HG03354 (cell line): ENCODE measurements at regions not wholly inside any gene's neighbourhood (a gene's known extent, or its start where the extent isn't known, plus 50 kb on each side); places are given as distances from the start of the nearest gene placed in this dataset.
"Not testable (repeated sequence)": the region's sequence is repeated elsewhere in the genome, so short reads cannot be mapped to it uniquely, and the experiment has no call there.

Experiments used
- ATAC-seq: cut with Tn5 transposase; IDR thresholded peaks from one replicate; pipeline ENCODE4 v1.9.1; 2021; ENCODE audit warnings: mild to moderate bottlenecking; ENCODE audit not compliant: unreplicated experiment, poor library complexity, severe bottlenecking

- ATAC-seq = no peak
These were observed 232.5 kb upstream of the SERP2 start for GRCh38 chr13:44140888-44141724.

DNA sequence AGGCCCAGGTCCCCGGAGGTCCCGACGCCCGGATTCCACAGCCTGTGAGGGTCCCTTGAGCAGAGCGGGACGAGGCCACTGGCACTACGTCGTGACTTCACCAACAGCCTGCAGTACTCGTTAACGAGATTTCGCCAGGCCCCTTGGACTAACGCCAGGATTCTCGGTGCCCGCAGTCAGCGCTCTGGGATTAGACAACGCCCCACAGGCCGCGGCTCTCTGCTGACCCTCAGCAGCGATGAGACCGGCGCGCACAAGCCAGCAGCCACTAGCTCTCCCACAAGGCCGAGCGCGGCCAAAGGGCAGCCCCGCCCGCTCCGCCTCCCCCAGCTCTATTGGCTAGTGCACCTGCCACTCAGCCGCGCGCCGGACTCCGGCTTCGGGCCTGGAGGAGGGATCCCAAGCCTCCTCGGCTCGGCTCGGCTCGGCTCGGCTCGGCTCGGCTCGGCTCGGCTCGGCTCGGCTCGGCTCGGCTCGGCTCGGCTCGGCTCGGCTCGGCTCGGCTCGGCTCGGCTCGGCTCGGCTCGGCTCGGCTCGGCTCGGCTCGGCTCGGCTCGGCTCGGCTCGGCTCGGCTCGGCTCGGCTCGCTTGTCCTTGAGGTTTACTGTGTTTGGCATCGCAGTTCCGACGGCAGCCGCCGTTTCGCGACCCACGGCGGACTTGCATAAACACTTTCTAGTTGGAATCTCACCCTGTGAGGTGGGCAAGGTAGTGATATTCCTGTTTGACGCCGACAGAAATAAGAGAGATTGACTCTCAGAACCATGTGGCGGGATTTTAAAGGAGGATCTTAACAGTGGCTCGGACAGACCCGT is 231.7 kb upstream of the SERP2 start:
- ATAC-seq = peak; percentile 100

- ATAC-seq = no peak
These were observed 231.1 kb upstream of the SERP2 start for GRCh38 chr13:44142540-44142867.

DNA sequence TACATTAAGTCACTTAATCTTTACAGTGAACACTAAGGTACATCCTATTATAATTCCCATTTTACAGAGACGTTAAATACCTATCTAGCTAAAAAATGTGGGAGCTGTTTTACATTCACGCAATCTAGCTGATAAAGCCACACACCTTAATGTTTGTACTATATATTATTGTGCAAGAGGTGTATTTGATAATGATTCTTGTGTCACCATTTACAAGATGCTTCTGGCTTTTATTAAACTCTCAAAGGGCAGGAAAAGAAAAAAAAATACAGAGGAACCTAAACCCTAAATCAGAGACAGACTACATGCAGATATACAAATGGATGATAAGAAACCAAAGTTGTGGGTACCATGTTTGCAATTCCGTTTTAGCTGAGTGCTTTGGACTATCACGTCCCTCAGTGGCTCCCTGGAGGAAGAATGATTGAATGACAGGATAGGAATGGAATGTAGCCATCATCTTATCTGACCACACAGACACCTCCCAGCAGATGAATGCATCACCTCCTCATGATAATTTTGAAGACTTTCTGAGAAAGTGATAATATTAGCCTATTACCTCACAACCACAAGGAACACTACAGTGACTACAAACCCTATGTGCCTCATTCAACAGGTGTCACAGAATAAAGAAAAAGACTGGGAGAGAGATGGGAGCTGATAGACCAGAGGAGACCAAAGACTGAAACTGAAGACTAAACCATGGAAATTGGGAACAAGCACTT is 230.5 kb upstream of the SERP2 start:
- ATAC-seq = no peak

DNA sequence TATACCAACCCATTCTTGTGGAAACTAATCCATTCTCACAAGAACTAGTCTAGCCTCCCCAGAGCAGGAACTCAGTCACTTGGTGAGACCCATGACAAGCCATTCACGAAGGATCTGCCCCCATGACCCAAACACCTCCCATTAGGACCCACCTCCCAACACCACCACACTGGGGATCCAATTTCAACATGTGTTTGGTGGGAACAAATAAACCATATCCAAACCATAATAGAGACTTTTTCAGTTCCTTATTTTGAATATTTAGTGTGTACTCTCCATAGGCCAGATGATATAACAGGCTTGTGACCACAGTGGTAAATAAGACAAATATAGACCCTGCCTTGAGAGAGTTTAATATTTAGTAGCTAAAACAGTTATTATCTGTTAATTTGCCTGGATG is 227.5 kb upstream of the SERP2 start:
- ATAC-seq = no peak

DNA sequence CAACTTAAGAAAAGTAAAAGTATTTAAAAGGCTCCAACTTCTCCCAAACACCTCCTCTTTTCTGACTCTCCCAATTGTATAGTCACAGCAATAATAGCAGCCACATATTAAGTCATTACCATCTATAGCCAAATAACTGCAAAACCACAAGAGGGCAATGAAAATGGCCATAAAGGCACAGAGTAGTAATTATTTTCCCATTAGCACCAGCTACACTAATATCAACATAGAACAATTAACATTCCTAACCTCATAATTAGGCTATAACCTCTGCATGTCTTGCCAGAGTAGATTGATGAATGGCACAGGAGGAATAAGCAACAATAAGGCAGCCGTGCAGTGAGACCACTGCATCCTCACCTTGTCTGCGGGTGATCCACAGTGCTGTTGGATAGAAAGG is 226.4 kb upstream of the SERP2 start:
- ATAC-seq = no peak

DNA sequence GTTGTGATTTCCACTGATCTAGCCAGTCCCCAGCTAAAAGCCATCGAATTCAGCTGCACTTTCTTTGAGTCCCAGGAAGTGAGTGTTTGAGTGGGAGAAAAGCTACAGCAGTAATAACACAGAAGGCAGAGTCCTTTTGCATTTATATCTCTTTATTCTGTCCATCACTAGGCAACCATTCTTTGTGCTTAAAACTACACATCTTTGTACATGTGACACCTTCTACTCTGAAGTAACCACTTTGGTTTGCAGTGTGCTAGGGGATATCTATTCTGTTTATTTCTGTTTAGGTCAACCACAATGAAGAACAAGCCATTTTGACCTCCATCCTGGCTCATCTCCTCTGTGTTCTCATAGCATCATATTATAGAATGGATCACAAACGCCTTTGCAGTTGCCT is 226.0 kb upstream of the SERP2 start:
- no peak for ATAC-seq

- no peak for ATAC-seq
These were observed 225.3 kb upstream of the SERP2 start for GRCh38 chr13:44148159-44148914.

GRCh38 chr13:44149231-44149630 is 224.4 kb upstream of the SERP2 start:
- not testable (repeated sequence) for ATAC-seq

DNA sequence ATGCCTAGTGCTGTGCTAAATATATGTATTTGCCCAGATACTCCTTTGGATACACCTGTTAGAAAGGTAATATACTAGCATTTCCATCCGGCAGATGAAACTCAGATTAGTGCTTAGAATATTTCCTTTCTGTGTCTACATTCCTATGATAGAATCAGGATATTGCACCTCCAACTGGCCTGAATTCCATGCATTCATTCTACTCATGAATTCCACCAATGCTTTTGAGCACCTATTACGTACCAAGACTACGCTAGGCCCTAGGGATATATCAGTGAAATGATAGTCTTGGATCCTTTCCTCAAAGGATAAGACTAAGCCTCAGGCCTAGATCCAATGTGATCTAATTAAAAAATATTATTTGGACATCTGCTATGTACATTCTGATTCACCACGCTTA is 223.8 kb upstream of the SERP2 start:
- ATAC-seq = no peak

DNA sequence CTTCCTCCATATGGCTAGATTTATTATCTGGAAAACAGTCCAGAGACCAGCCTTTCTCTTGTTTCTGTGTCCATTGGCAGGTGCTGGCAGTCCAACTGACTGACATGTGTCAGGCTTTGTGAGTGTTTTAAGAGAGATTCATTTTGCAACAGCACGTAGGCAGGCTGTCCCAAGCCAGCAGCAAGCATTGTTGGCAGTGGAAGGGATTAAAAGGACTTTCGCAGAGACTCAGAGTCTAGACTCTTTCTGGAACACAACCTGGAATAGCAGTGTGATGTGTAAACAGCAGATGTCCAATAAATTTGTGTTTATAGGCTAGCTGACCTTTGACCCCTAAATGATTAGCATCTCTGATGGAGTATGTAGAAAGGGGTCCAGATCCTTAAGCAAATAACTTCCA is 222.2 kb upstream of the SERP2 start:
- ATAC-seq = no peak

GRCh38 chr13:44153496-44153895 is 220.1 kb upstream of the SERP2 start:
- ATAC-seq = no peak

GRCh38 chr13:44155422-44156293 is 218.0 kb upstream of the SERP2 start:
- ATAC-seq = no peak

DNA sequence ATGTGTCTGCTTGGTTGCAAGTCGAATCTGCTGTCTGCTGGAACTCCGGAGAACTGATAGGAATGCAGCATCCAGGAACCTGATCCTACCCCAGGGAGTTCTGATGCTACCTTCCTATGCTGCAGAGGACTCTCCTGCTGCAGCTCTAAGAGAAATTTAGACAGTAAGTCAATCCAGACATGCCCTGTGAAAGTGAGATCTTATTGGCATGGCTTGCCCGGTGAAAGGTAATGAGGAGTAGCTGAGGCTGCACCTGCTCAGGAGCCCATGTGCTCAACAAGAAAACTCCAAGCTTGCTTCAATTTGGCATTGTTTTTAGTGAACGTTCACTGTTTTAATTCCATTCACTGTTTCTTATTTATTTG is 217.3 kb upstream of the SERP2 start:
- ATAC-seq = no peak

- no peak for ATAC-seq
These were observed 216.0 kb upstream of the SERP2 start for GRCh38 chr13:44157606-44158005.

DNA sequence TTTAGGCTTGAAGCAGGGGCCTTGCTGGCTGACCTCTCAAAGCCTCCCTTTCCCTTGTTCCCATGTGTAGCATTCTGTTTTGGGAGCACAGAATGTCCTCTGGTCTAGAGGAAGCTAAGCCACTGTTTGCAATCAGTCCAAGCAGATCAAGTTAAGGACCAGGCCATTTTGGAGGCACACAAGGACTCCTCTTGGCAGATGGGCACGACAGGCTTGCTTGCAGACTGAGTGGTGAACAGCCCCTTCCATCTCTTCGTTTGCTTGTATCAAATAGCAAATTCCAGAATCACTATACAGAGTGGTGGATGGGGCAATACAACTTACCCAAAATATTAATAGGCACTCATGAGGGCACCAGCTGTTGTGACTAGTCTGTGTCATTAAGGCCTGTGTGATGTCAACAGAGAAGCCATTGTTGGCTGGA is 215.5 kb upstream of the SERP2 start:
- no peak for ATAC-seq

GRCh38 chr13:44158881-44159632 is 214.6 kb upstream of the SERP2 start:
- ATAC-seq = no peak

DNA sequence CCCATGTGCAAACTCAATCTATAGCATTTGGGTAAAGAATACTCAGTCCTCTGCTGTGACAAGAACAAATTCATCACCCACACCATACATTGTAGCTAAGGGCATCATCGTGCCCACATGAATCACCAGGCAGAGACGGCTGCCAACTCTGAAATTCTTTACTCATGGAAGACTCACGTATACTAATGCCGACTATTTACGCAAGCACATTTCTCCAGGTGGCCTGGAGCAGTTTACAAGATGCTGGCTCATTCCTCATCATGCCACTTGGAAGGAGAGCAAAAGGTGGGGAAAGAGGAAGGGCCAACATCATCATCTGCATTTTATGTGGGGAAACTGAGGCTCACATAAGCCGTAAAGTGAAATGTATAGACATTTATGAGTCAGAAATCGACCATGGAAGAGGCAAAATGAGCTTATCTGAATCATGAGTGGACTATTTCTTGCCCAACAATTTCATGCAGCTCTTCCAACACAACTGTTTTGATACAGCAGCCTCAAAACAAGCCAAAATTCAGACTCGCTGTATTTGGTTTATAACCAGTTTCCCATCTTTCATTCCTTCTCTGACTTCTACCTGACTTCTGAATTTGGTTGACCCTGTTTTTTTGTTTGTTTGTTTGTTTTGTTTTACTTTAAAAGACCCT is 213.9 kb upstream of the SERP2 start:
- no peak for ATAC-seq
